K562 (cell line): ENCODE measurements at regions not wholly inside any gene's neighbourhood (a gene's known extent, or its start where the extent isn't known, plus 50 kb on each side); places are given as distances from the start of the nearest gene placed in this dataset.

Experiments used
- ATAC-seq: fragments of 200-7000 bp; cut with Tn5 transposase; 3 replicates; pipeline ENCODE4 v1.9.1; 2020; ENCODE audit warnings: moderate library complexity
- BruUV-seq: library from RNA; stranded (reverse); fragments of 400-500 nt; replicated peaks from 2 replicates; lab custom pipeline; 2021; lab: Mats Ljungman, UMichigan
- CTCF ChIA-PET: fragments of 300-600 bp; formaldehyde crosslinking; extraction: SDS; loops from one replicate; lab custom pipeline; 2021; ENCODE audit warnings: low intra/inter-chr PET ratio; lab: Yijun Ruan, JAX
- POLR2A ChIA-PET: fragments of 300-600, 350-650 bp; sonication (Branson Sonifier 250); formaldehyde crosslinking; extraction: SDS; loops from one replicate; lab custom pipeline; 2021; ENCODE audit warnings: antibody characterized with exemption, inconsistent platforms; lab: Yijun Ruan, JAX
- DNase-seq, 4 experiments: peaks; one replicate each; pipeline versions ENCODE4 v3.0.0 to v3.0.0-alpha.2; 2011 to 2018; ENCODE audit warnings: low spot score in 3 of 4, mixed read lengths in 3 of 4; ENCODE audit errors: extremely low read depth in 1 of 4
- FAIRE-seq: peaks from 2 replicates; lab custom pipeline; 2011; peaks lifted over from hg19 to GRCh38; lab: Jason Lieb, UNC
- H2AFZ ChIP-seq: 2 replicates; pipeline ENCODE4 v1.6.0; 2011; ENCODE audit warnings: low read depth, low read length, control low read depth, inconsistent platforms
- H3K27ac ChIP-seq: fragments of 200-600 bp; 3 replicates; pipeline ENCODE4 v1.8.0; 2011; ENCODE audit warnings: low read depth, mild to moderate bottlenecking, control low read depth, inconsistent platforms, low read length, moderate library complexity, mixed read lengths; ENCODE audit errors: extremely low read depth
- H3K27me3 ChIP-seq, 2 experiments: fragments of 300-600 bp in 1 of 2; 2 replicates in 1 of 2; 3 replicates in 1 of 2; pipeline versions ENCODE4 v1.6.0 to v1.8.0; 2011; ENCODE audit warnings: inconsistent platforms in 2 of 2, low read length in 2 of 2, mild to moderate bottlenecking in 1 of 2, mixed read lengths in 1 of 2, moderate library complexity in 1 of 2; ENCODE audit not compliant: control insufficient read depth in 2 of 2, insufficient read depth in 2 of 2
- H3K36me3 ChIP-seq: fragments of 300-600 bp; 3 replicates; pipeline ENCODE4 v1.8.0; 2011; ENCODE audit warnings: mild to moderate bottlenecking, low read length, inconsistent platforms; ENCODE audit not compliant: control insufficient read depth, insufficient read depth
- H3K4me1 ChIP-seq, 2 experiments: fragments of 200-600 bp in 1 of 2; replicated peaks in 1 of 2; 2 replicates in 1 of 2; 3 replicates in 1 of 2; pipeline versions ENCODE4 v1.5.1 to v1.8.0; 2011; ENCODE audit warnings: inconsistent platforms in 2 of 2, low read length in 2 of 2, mild to moderate bottlenecking in 1 of 2, mixed read lengths in 1 of 2, moderate library complexity in 1 of 2; ENCODE audit not compliant: control insufficient read depth in 2 of 2, insufficient read depth in 2 of 2
- H3K4me2 ChIP-seq: 2 replicates; pipeline ENCODE4 v1.6.1; 2011; ENCODE audit warnings: low read length, control low read depth, inconsistent platforms, mixed read lengths; ENCODE audit not compliant: insufficient read depth
- H3K4me3 ChIP-seq: fragments of 200-600 bp; sonication (generic), shearing (Covaris generic); 2 replicates; pipeline ENCODE4 v1.5.1; 2016; ENCODE audit warnings: control low read depth, inconsistent platforms
- H3K79me2 ChIP-seq: fragments of 200-600 bp; 3 replicates; pipeline ENCODE4 v1.8.0; 2011; ENCODE audit warnings: low read length, inconsistent platforms; ENCODE audit not compliant: control insufficient read depth, insufficient read depth
- H3K9ac ChIP-seq, 2 experiments: 2 replicates each; pipeline versions ENCODE4 v1.6.0 to v1.6.1; 2011; ENCODE audit warnings: low read depth in 2 of 2, low read length in 2 of 2, control low read depth in 1 of 2, inconsistent platforms in 1 of 2, mild to moderate bottlenecking in 1 of 2, mixed read lengths in 1 of 2; ENCODE audit not compliant: insufficient read depth in 1 of 2
- H3K9me1 ChIP-seq: one replicate; pipeline ENCODE4 v1.6.0; 2011; ENCODE audit warnings: inconsistent platforms, mild to moderate bottlenecking, low read length, moderate library complexity; ENCODE audit not compliant: control insufficient read depth, insufficient read depth
- H3K9me3 ChIP-seq: replicated peaks from 2 replicates; pipeline ENCODE4 v1.5.1; 2011; ENCODE audit warnings: low read depth, low read length, inconsistent platforms; ENCODE audit not compliant: control insufficient read depth, insufficient read depth
- H4K20me1 ChIP-seq: replicated peaks from 2 replicates; pipeline ENCODE4 v1.6.1; 2011; ENCODE audit warnings: low read length, inconsistent platforms, mixed read lengths; ENCODE audit not compliant: control insufficient read depth, insufficient read depth
- ATF7 ChIP-seq: fragments of 450-650 bp; IDR thresholded peaks from 2 replicates; pipeline ENCODE4 v1.7.1; 2014; ENCODE audit warnings: mild to moderate bottlenecking, moderate library complexity
- BRD4 ChIP-seq: fragments of 200-600 bp; sonication (generic); IDR thresholded peaks from 2 replicates; pipeline ENCODE4 v1.6.1; 2017; ENCODE audit warnings: inconsistent platforms
- E2F4 ChIP-seq: sonication (generic); formaldehyde crosslinking; IDR thresholded peaks from 2 replicates; pipeline ENCODE4 v1.8.0; 2022; ENCODE audit warnings: mild to moderate bottlenecking, low read depth, missing genetic modification reagents
- EZH2 ChIP-seq: IDR thresholded peaks from 2 replicates; pipeline ENCODE4 v1.6.1; 2012; ENCODE audit warnings: low read depth, mild to moderate bottlenecking, inconsistent platforms, low read length, borderline replicate concordance
- FOXA3 ChIP-seq, 2 experiments: fragments of 450-650 bp in 1 of 2; sonication (generic) in 1 of 2; formaldehyde crosslinking; IDR thresholded peaks in 1 of 2; conservative IDR thresholded peaks in 1 of 2; 2 replicates each; pipeline versions ENCODE4 v1.4.0 to v1.8.0; 2020 to 2022; ENCODE audit warnings: mild to moderate bottlenecking in 2 of 2, missing genetic modification reagents in 1 of 2
- ILF3 ChIP-seq: fragments of 450-650 bp; IDR thresholded peaks from 2 replicates; pipeline ENCODE4 v1.6.1; 2018; ENCODE audit warnings: antibody characterized with exemption, mild to moderate bottlenecking, moderate library complexity, borderline replicate concordance
- KDM5B ChIP-seq: fragments of 200-600 bp; sonication (generic); IDR thresholded peaks from 2 replicates; pipeline ENCODE4 v1.6.1; 2012; ENCODE audit warnings: low read depth, mild to moderate bottlenecking, moderate library complexity, low read length, control low read depth, inconsistent platforms; ENCODE audit not compliant: insufficient replicate concordance
- MAFG ChIP-seq: fragments of 450-650 bp; conservative IDR thresholded peaks from 2 replicates; pipeline ENCODE4 v1.6.1; 2016; ENCODE audit warnings: missing genetic modification characterization, missing compliant biosample characterization
- NR1H2 ChIP-seq: sonication (generic); formaldehyde crosslinking; IDR thresholded peaks from 2 replicates; pipeline ENCODE4 v1.4.0; 2020; ENCODE audit warnings: mild to moderate bottlenecking, missing genetic modification reagents
- NR2F6 ChIP-seq: fragments of 450-650 bp; formaldehyde crosslinking; IDR thresholded peaks from 2 replicates; pipeline ENCODE4 v1.4.0; 2020; ENCODE audit warnings: mild to moderate bottlenecking
- POLR2AphosphoS2 ChIP-seq: IDR thresholded peaks from 2 replicates; pipeline ENCODE4 v1.6.1; 2012; ENCODE audit warnings: low read length, improper control_type of control experiment
- RNF2 ChIP-seq: sonication (generic); IDR thresholded peaks from 2 replicates; pipeline ENCODE4 v1.6.1; 2016
- ZBTB11 ChIP-seq, 3 experiments: fragments of 200-800 bp in 1 of 3; fragments of 250-450 bp in 1 of 3; fragments of 450-650 bp in 1 of 3; sonication (Bioruptor Pico) in 1 of 3; sonication (Bioruptor generic) in 1 of 3; formaldehyde crosslinking in 1 of 3; IDR thresholded peaks; 2 replicates each; pipeline versions ENCODE4 v1.6.1 to v1.8.0; 2016 to 2022; ENCODE audit warnings: mild to moderate bottlenecking in 2 of 3, missing genetic modification characterization in 2 of 3, missing compliant biosample characterization in 1 of 3, moderate library complexity in 1 of 3
- ZMIZ1 ChIP-seq, 2 experiments: fragments of 150-350 bp in 1 of 2; IDR thresholded peaks; 2 replicates each; pipeline ENCODE4 v1.6.1; 2012 to 2016; ENCODE audit warnings: low read depth in 2 of 2, low read length in 2 of 2, mild to moderate bottlenecking in 1 of 2, moderate library complexity in 1 of 2
- WGBS: fragments of 100-300 bp; shearing (Covaris generic); methylation state at CpG from one replicate; pipeline ENCODE4 v1.1.6; 2016; ENCODE audit warnings: low coverage, mixed read lengths; ENCODE audit not compliant: insufficient coverage; ENCODE audit errors: missing lambda C conversion rate; 5-methylcytosine and 5-hydroxymethylcytosine counted together
- in situ Hi-C: fragments of 300-500 bp; cut with MboI; formaldehyde crosslinking; loops from 4 replicates; pipeline ENCODE4 v1.15.0; 2018; ENCODE audit warnings: inconsistent platforms, mixed read lengths
- intact Hi-C: fragments of 100-400 bp; cut with micrococcal nuclease; formaldehyde crosslinking; loops from 2 replicates; pipeline ENCODE4 v1.14.2; 2022

GRCh38 chr5:37926732-37927131, 86.9 kb upstream of the GDNF start (continued):
- TF ChIP-seq E2F4, result no peak

GRCh38 chr5:37921452-37921851, 81.6 kb upstream of the GDNF start:
- no peak overlapping the region for H3K4me2 ChIP-seq
- H3K4me1 ChIP-seq, result no peaks in the 10 kb centered on the region
- WGBS, result 0% methylated on average over 1 of the region's 1 CpG
- no peak overlapping the region for H3K4me3 ChIP-seq
- no peaks in the 10 kb centered on the region for H4K20me1 ChIP-seq
- ChIA-PET CTCF (no interaction called here), POLR2A (no interaction called here)
- FAIRE-seq (no peak), ATAC-seq (no peak), DNase-seq (no peak)
- H2AFZ ChIP-seq, result no peak overlapping the region
- BruUV-seq, result no TSS peak
- H3K9me3 ChIP-seq, result no peaks in the 10 kb centered on the region
- intact Hi-C loops, result no loop called here
- no peaks in the 10 kb centered on the region for H3K9me1 ChIP-seq
- H3K9ac ChIP-seq, result no peak overlapping the region
- in situ Hi-C loops, result no loop called here
- H3K36me3 ChIP-seq, result no peaks in the 10 kb centered on the region
- H3K27me3 ChIP-seq, result peaks cover 0 to 7% of the 10 kb centered on the region in 2 experiments; a peak in 2 of 5 replicates
- H3K27ac ChIP-seq, result no peak overlapping the region
- H3K79me2 ChIP-seq, result no peaks in the 10 kb centered on the region
- TF ChIP-seq ZMIZ1 (IDR thresholded peaks at IDR 0.05; ENCODE audit: low read depth in 2 of 2, low read length in 2 of 2) (no peak), FOXA3 (CRISPR knock-in tag; conservative IDR thresholded peaks at IDR 0.05 in 1 of 2, IDR thresholded peaks at IDR 0.05 in 1 of 2) (no peak), NR2F6 (CRISPR knock-in tag) (no peak), ATF7 (no peak), RNF2 (no peak), KDM5B (no peak), EZH2 (no peak), BRD4 (no peak), NR1H2 (CRISPR knock-in tag) (no peak), MAFG (no peak), POLR2AphosphoS2 (no peak), ZBTB11 (CRISPR knock-in tag; IDR thresholded peaks at IDR 0.05) (no peak), ILF3 (no peak)
